Limb (tissue), 2 donors: ENCODE measurements at regions not wholly inside any gene's neighbourhood (a gene's known extent, or its start where the extent isn't known, plus 50 kb on each side); places are given as distances from the start of the nearest gene placed in this dataset.

Experiments used
- DNase-seq, 2 donors: peaks; one replicate each; pipeline ENCODE4 v3.0.0-alpha.2; 2016; ENCODE audit errors: extremely low spot score in 2 of 2

DNA sequence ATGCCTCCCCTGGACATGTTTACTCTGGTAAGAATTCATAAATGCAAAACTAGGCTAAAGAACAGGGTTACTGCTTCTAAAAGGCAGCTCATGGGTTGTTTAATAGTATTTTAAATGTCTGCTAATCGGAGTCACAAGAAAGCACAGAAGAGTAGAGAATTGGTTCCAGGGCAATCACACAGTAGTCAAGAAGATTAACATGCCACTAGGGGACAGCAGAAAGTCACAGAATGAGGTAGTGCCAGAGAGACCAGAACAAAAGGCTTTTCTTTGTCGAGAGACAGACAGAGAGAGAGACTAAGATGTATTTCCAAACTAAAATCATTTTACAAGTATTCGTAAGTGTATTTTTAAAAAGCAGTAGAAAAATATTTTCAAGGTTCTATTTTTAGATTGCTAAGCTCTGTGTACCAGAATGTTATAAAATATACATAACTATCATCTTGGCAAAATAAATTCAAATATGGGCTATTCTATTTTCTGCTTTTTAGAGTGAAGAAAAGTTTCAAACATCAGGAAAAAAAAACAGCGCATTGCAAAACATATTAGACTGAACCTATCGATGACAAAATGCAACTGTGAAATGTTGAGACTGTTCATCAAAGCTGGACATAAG, 78.3 kb upstream of the CDIN1 start:
- peak; percentile 33 to 52 for DNase-seq

GRCh38 chr15:36502509-36502908, 76.9 kb upstream of the CDIN1 start:
- no peak for DNase-seq

- DNase-seq: no peak
These were observed 72.6 kb upstream of the CDIN1 start for GRCh38 chr15:36506733-36507356.

DNA sequence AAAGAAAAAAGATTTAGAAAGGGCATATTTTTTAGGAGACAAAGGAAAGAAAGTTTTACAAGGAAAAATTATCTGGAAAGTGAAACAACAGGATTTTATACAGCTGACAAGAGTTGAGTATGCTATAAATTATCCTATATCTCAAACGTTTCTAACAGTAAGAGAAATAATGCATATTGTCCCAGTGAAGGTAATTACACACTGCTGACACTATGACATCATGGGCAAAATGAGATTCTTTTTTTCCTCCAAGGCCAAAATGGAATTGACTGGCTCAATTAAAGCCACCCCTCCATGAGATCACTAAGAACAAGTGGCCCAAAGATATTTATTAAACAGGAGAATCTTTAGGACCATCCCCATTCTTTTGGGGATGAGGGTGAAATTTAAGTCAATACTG, 72.0 kb upstream of the CDIN1 start:
- DNase-seq: no peak

- no peak for DNase-seq
These were observed 67.8 kb upstream of the CDIN1 start for GRCh38 chr15:36511594-36511993.

DNA sequence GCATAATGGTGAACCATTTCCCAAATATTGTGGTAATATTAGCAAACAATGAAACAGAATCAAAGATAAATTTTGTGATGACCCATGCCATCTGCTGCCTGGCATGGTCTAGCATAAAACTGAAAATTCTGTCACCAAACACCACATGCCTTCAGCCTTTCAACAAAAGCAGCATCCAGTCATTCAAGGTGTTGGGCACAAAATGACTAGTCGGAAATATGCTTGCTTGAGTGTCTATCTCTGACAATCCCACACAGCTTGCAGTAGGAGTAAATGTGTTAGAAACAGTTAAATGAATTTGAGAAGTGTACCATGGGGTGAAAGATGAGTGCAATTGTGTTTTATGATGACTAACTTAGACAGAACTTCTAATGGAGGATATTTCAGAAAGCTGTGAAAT, 61.7 kb upstream of the CDIN1 start:
- DNase-seq: no peak

DNA sequence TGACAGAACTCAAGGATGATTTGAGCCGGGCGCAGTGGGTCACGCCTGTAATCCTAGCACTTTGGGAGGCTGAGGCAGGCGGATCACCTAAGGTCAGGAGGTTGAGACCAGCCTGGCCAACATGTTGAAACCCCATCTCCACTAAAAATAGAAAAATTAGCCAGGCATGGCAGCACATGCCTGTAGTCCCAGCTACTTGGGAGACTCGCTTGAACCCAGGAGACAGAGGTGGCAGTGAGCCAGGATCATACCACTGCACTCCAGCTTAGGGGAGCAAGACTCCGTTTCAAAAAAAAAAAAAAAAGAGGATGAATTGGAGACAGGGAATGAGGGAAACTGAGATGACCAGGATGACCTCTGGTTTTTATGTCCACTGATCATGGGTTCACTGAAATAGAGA, 60.4 kb upstream of the CDIN1 start:
- DNase-seq: no peak

DNA sequence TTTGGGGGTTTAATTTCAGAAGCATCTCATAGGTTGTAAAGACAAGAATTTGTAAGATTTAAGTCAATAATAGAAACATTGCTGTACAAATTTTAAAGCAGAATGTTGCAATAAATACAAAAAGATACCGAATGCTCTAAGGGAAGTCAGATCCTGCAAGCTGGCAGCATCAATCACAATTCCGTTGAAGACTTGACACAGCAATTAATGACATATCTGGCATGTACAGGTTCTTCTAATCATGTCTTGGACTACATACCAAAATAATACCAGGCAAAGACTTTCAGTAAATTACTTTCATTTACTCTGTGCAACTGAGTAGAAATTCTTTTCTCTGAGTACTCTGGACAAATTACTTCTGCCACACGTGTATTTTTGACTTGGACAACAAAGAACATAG, 54.0 kb upstream of the CDIN1 start:
- DNase-seq: no peak

- DNase-seq: no peak
These were observed 51.9 kb upstream of the CDIN1 start for GRCh38 chr15:36527235-36528162.

DNA sequence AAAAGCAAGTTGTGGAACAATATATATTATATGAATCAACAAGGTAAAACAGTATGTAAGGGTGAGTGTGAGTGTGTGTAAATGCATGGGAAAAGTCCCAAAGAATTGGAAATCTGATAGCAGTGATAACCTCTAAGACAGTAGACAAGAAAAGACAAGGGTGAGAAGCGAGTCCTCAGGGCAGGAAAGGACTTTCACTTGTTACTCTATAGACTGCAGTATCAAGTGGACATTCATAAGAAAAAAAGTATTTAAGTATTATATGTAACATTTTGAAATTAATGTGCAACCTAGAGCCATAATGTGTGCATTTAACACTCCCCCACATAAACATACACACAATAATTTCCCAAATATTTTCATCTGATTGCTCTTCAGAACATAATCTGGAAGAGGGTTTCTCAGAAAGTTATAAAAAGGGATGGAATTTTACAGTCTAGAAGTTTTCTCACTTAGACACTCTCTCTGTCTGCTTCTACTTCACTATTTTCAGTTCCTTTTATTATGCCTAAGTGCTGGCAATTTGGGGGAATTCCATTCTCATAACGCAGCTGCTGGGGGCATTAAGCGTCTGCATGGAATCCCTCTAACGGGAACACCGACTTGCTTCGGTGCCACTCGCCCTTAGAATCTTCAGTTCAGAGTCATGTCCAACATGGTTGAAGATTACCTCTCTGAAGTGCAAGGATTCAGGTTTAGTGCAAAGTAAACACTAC, 50.0 kb upstream of the CDIN1 start:
- no peak for DNase-seq
